Loucy (cell line): ENCODE measurements at regions not wholly inside any gene's neighbourhood (a gene's known extent, or its start where the extent isn't known, plus 50 kb on each side); places are given as distances from the start of the nearest gene placed in this dataset.

Experiments used
- H2AFZ ChIP-seq: fragments of 200-600 bp; sonication (generic); 2 replicates; pipeline ENCODE4 v1.6.0; 2016; ENCODE audit warnings: antibody characterized with exemption, mild to moderate bottlenecking, low read length, moderate library complexity
- H3F3A ChIP-seq: fragments of 200-600 bp; 2 replicates; pipeline ENCODE4 v1.6.0; 2016; ENCODE audit warnings: antibody characterized with exemption, low read depth, mild to moderate bottlenecking
- H3K27me3 ChIP-seq: fragments of 200-600 bp; sonication (generic); 2 replicates; pipeline ENCODE4 v1.6.1; 2014; ENCODE audit warnings: low read length, mild to moderate bottlenecking; ENCODE audit not compliant: insufficient read depth, poor library complexity, severe bottlenecking
- H3K36me3 ChIP-seq: fragments of 200-600 bp; sonication (generic); 2 replicates; pipeline ENCODE4 v1.6.1; 2016; ENCODE audit warnings: low read length; ENCODE audit not compliant: insufficient read depth
- H3K4me1 ChIP-seq: fragments of 200-600 bp; sonication (generic); 2 replicates; pipeline ENCODE4 v1.5.1; 2014; ENCODE audit warnings: low read length, mild to moderate bottlenecking; ENCODE audit not compliant: insufficient read depth, poor library complexity, severe bottlenecking
- H3K4me2 ChIP-seq: fragments of 200-600 bp; sonication (generic); 2 replicates; pipeline ENCODE4 v1.6.0; 2014; ENCODE audit warnings: antibody characterized with exemption, low read length, low read depth, mild to moderate bottlenecking; ENCODE audit not compliant: poor library complexity, severe bottlenecking
- H3K4me3 ChIP-seq: fragments of 200-600 bp; sonication (generic); 2 replicates; pipeline ENCODE4 v1.5.1; 2014; ENCODE audit warnings: low read length, mild to moderate bottlenecking, mixed read lengths; ENCODE audit not compliant: poor library complexity, severe bottlenecking
- H3K79me2 ChIP-seq: fragments of 200-600 bp; sonication (generic); 2 replicates; pipeline ENCODE4 v1.6.1; 2014; ENCODE audit warnings: low read length; ENCODE audit not compliant: insufficient read depth
- H3K9ac ChIP-seq: fragments of 200-600 bp; sonication (generic); 2 replicates; pipeline ENCODE4 v1.6.0; 2014; ENCODE audit warnings: mild to moderate bottlenecking, low read depth, low read length, moderate library complexity; ENCODE audit not compliant: poor library complexity, severe bottlenecking
- H3K9me2 ChIP-seq: fragments of 200-600 bp; sonication (generic); replicated peaks from 2 replicates; pipeline ENCODE4 v1.6.1; 2016; ENCODE audit warnings: low read depth, low read length, mixed read lengths
- H3K9me3 ChIP-seq: fragments of 200-600 bp; sonication (generic); 2 replicates; pipeline ENCODE4 v1.6.1; 2014; ENCODE audit warnings: mild to moderate bottlenecking, antibody characterized with exemption, low read length, low read depth; ENCODE audit not compliant: insufficient read depth
- H4K20me1 ChIP-seq: fragments of 200-600 bp; sonication (generic); 2 replicates; pipeline ENCODE4 v1.6.0; 2014; ENCODE audit warnings: antibody characterized with exemption, low read length, mild to moderate bottlenecking; ENCODE audit not compliant: insufficient read depth, poor library complexity, severe bottlenecking
- CTCF ChIP-seq: fragments of 200-600 bp; sonication (generic); conservative IDR thresholded peaks from 2 replicates; pipeline ENCODE4 v1.5.1; 2014; ENCODE audit warnings: mild to moderate bottlenecking, antibody characterized with exemption, low read length
- EZH2phosphoT487 ChIP-seq: fragments of 200-600 bp; IDR thresholded peaks from 2 replicates; pipeline ENCODE4 v1.6.1; 2018; ENCODE audit warnings: antibody characterized with exemption, mild to moderate bottlenecking, moderate library complexity, borderline replicate concordance

- no peaks in the 10 kb centered on the region for H3K4me1 ChIP-seq
- H3K79me2 ChIP-seq, result no peaks in the 10 kb centered on the region
- no peaks in the 10 kb centered on the region for H3K9me2 ChIP-seq
- H3K9ac ChIP-seq, result no peak overlapping the region
- H3K36me3 ChIP-seq, result no peaks in the 10 kb centered on the region
- no peaks in the 10 kb centered on the region for H3F3A ChIP-seq
- H3K4me3 ChIP-seq, result no peak overlapping the region
- H4K20me1 ChIP-seq, result no peaks in the 10 kb centered on the region
- no peak overlapping the region for H2AFZ ChIP-seq
- H3K27me3 ChIP-seq, result no peaks in the 10 kb centered on the region
- TF ChIP-seq EZH2phosphoT487, result no peak
- no peak for TF ChIP-seq CTCF
- no peaks in the 10 kb centered on the region for H3K9me3 ChIP-seq
- H3K4me2 ChIP-seq, result no peak overlapping the region
Measured at GRCh38 chr5:17891881-17892280, 257.6 kb downstream of the TAF11L14 start.

GRCh38 chr5:17893026-17893635 lies 258.9 kb downstream of the TAF11L14 start:
- no peaks in the 10 kb centered on the region for H3F3A ChIP-seq
- no peaks in the 10 kb centered on the region for H3K36me3 ChIP-seq
- H3K9me3 ChIP-seq, result no peaks in the 10 kb centered on the region
- no peak overlapping the region for H3K4me2 ChIP-seq
- no peak overlapping the region for H2AFZ ChIP-seq
- H3K4me3 ChIP-seq, result no peak overlapping the region
- H3K79me2 ChIP-seq, result no peaks in the 10 kb centered on the region
- no peaks in the 10 kb centered on the region for H3K4me1 ChIP-seq
- H4K20me1 ChIP-seq, result no peaks in the 10 kb centered on the region
- H3K9ac ChIP-seq, result no peak overlapping the region
- TF ChIP-seq EZH2phosphoT487, result no peak
- H3K9me2 ChIP-seq, result no peaks in the 10 kb centered on the region
- H3K27me3 ChIP-seq, result no peaks in the 10 kb centered on the region

GRCh38 chr5:17895288-17896033 lies 261.2 kb downstream of the TAF11L14 start:
- Histone ChIP-seq H3K9ac (no peak overlapping the region), H4K20me1 (no peaks in the 10 kb centered on the region), H3K9me2 (no peaks in the 10 kb centered on the region), H3K36me3 (no peaks in the 10 kb centered on the region), H2AFZ (no peak overlapping the region), H3K27me3 (no peaks in the 10 kb centered on the region), H3K4me2 (no peak overlapping the region), H3K4me3 (no peak overlapping the region), H3K79me2 (no peaks in the 10 kb centered on the region), H3F3A (no peaks in the 10 kb centered on the region), H3K4me1 (no peaks in the 10 kb centered on the region), H3K9me3 (no peaks in the 10 kb centered on the region)
- no peak for TF ChIP-seq EZH2phosphoT487
- TF ChIP-seq CTCF, result no peak
